ENCODE measurements at regions not wholly inside any gene's neighbourhood (a gene's known extent, or its start where the extent isn't known, plus 50 kb on each side); places are given as distances from the start of the nearest gene placed in this dataset.

GRCh38 chr2:239721531-239721930, 303.6 kb downstream of the NDUFA10 start:
- WGBS: 81% methylated on average over 11 of the region's 11 CpGs
- DNase-seq (ENCODE audit: low spot score): no peak
- TF ChIP-seq JUND (IDR thresholded peaks at IDR 0.05): no peak
- TF ChIP-seq TAF1 (conservative IDR thresholded peaks at IDR 0.05): no peak
- no peak for TF ChIP-seq NR2F2 (IDR thresholded peaks at IDR 0.05)
- TF ChIP-seq MAX (IDR thresholded peaks at IDR 0.05): no peak
- no peaks in the 10 kb centered on the region for H3K36me3 ChIP-seq (ENCODE audit: control insufficient read depth in 4 of 4, insufficient read depth in 3 of 4, low read depth in 1 of 4, low read length in 3 of 4)
- no peak overlapping the region for H3K4me3 ChIP-seq (ENCODE audit: low read depth in 1 of 3, low read length in 3 of 3)
- H3K9me3 ChIP-seq (ENCODE audit: control insufficient read depth in 4 of 4, low read length in 3 of 4): no peaks in the 10 kb centered on the region
- H3K27ac ChIP-seq (ENCODE audit: low read depth in 1 of 2, low read length in 2 of 2): no peak overlapping the region
- H3K4me1 ChIP-seq (ENCODE audit: control insufficient read depth in 4 of 4, insufficient read depth in 4 of 4, low read length in 3 of 4): no peaks in the 10 kb centered on the region
- no peaks in the 10 kb centered on the region for H3K27me3 ChIP-seq (ENCODE audit: control insufficient read depth in 4 of 4, insufficient read depth in 4 of 4, low read length in 3 of 4)
- H3K9ac ChIP-seq (ENCODE audit: low read depth in 1 of 2, low read length in 2 of 2): no peak overlapping the region

GRCh38 chr2:239720361-239721360, 304.5 kb downstream of the NDUFA10 start:
- Histone ChIP-seq H3K9me3 (ENCODE audit: control insufficient read depth in 4 of 4, low read length in 3 of 4) (no peaks in the 10 kb centered on the region), H3K27me3 (ENCODE audit: control insufficient read depth in 4 of 4, insufficient read depth in 4 of 4, low read length in 3 of 4) (no peaks in the 10 kb centered on the region), H3K4me1 (ENCODE audit: control insufficient read depth in 4 of 4, insufficient read depth in 4 of 4, low read length in 3 of 4) (no peaks in the 10 kb centered on the region), H3K9ac (ENCODE audit: low read depth in 1 of 2, low read length in 2 of 2) (no peak overlapping the region), H3K4me3 (ENCODE audit: low read depth in 1 of 3, low read length in 3 of 3) (no peak overlapping the region), H3K36me3 (ENCODE audit: control insufficient read depth in 4 of 4, insufficient read depth in 3 of 4, low read depth in 1 of 4, low read length in 3 of 4) (no peaks in the 10 kb centered on the region), H3K27ac (ENCODE audit: low read depth in 1 of 2, low read length in 2 of 2) (no peak overlapping the region)
- no peak for TF ChIP-seq TAF1 (conservative IDR thresholded peaks at IDR 0.05)
- TF ChIP-seq FOXA1 (IDR thresholded peaks at IDR 0.05): no peak
- no peak for TF ChIP-seq MAX (IDR thresholded peaks at IDR 0.05)
- TF ChIP-seq JUND (IDR thresholded peaks at IDR 0.05): no peak
- no peak for TF ChIP-seq HNF4G (IDR thresholded peaks at IDR 0.05)
- TF ChIP-seq ZBTB33 (IDR thresholded peaks at IDR 0.05): no peak
- TF ChIP-seq NR2F2 (IDR thresholded peaks at IDR 0.05): no peak
- TF ChIP-seq GABPA (IDR thresholded peaks at IDR 0.05 in 1 of 2, conservative IDR thresholded peaks at IDR 0.05 in 1 of 2): no peak
- TF ChIP-seq REST (IDR thresholded peaks at IDR 0.05): no peak
- no peak for TF ChIP-seq CTCF (IDR thresholded peaks at IDR 0.05; ENCODE audit: low read depth, low read length, missing input control)
- no peak for TF ChIP-seq SP1 (IDR thresholded peaks at IDR 0.05)
- TF ChIP-seq YY1 (IDR thresholded peaks at IDR 0.05): no peak
- TF ChIP-seq RXRA (IDR thresholded peaks at IDR 0.05): no peak
- TF ChIP-seq EGR1 (IDR thresholded peaks at IDR 0.05; ENCODE audit: low read depth in 2 of 2): no peak
- no peak for TF ChIP-seq HNF4A (conservative IDR thresholded peaks at IDR 0.05)
- no peak for TF ChIP-seq FOXA2 (IDR thresholded peaks at IDR 0.05)
- TF ChIP-seq ATF3 (IDR thresholded peaks at IDR 0.05): no peak
- TF ChIP-seq RAD21 (IDR thresholded peaks at IDR 0.05): no peak
- no peak for DNase-seq (ENCODE audit: low spot score)
- WGBS: 91% methylated on average over 27 of the region's 27 CpGs

Data from liver (tissue), 8 donors.